ENCODE measurements at regions not wholly inside any gene's neighbourhood (a gene's known extent, or its start where the extent isn't known, plus 50 kb on each side); places are given as distances from the start of the nearest gene placed in this dataset.

- Mint-ChIP-seq H3K9me3 (ENCODE audit: low read depth, unreplicated experiment) (peaks cover 4% of the 10 kb centered on the region), H3K27me3 (ENCODE audit: unreplicated experiment) (no peaks in the 10 kb centered on the region), H3K4me3 (ENCODE audit: low read depth, unreplicated experiment) (no peak overlapping the region), H3K4me1 (ENCODE audit: low read depth, unreplicated experiment) (no peaks in the 10 kb centered on the region), H3K36me3 (ENCODE audit: insufficient read depth, unreplicated experiment) (peaks cover 5% of the 10 kb centered on the region), H3K27ac (ENCODE audit: unreplicated experiment) (no peak overlapping the region)
- CTCF ChIA-PET = no interaction called here
- no peak for TF ChIP-seq CTCF (IDR thresholded peaks at IDR 0.05; ENCODE audit: unreplicated experiment)
- no peak for DNase-seq
- intact Hi-C loops (cut with micrococcal nuclease; ENCODE audit: unreplicated experiment) = no loop called here
- BruUV-seq (replicated peaks) = no TSS peak
Observed at GRCh38 chr2:103792042-103792441, 1030.2 kb downstream of the TMEM182 start.

GRCh38 chr2:103798291-103798690, 1036.5 kb downstream of the TMEM182 start:
- no peak for TF ChIP-seq CTCF (IDR thresholded peaks at IDR 0.05; ENCODE audit: unreplicated experiment)
- intact Hi-C loops (cut with micrococcal nuclease; ENCODE audit: unreplicated experiment) = no loop called here
- no TSS peak for BruUV-seq (replicated peaks)
- Mint-ChIP-seq H3K4me1 (ENCODE audit: low read depth, unreplicated experiment) (no peaks in the 10 kb centered on the region), H3K27ac (ENCODE audit: unreplicated experiment) (no peak overlapping the region), H3K27me3 (ENCODE audit: unreplicated experiment) (no peaks in the 10 kb centered on the region), H3K4me3 (ENCODE audit: low read depth, unreplicated experiment) (no peak overlapping the region), H3K9me3 (ENCODE audit: low read depth, unreplicated experiment) (peaks cover 17% of the 10 kb centered on the region), H3K36me3 (ENCODE audit: insufficient read depth, unreplicated experiment) (no peaks in the 10 kb centered on the region)
- DNase-seq = no peak
- CTCF ChIA-PET = no interaction called here

- CTCF ChIA-PET = no interaction called here
- intact Hi-C loops (cut with micrococcal nuclease; ENCODE audit: unreplicated experiment) = no loop called here
- no TSS peak for BruUV-seq (replicated peaks)
- H3K9me3 Mint-ChIP-seq (ENCODE audit: low read depth, unreplicated experiment) = peaks cover 20% of the 10 kb centered on the region
- no peak overlapping the region for H3K27ac Mint-ChIP-seq (ENCODE audit: unreplicated experiment)
- TF ChIP-seq CTCF (IDR thresholded peaks at IDR 0.05; ENCODE audit: unreplicated experiment) = no peak
- no peaks in the 10 kb centered on the region for H3K4me1 Mint-ChIP-seq (ENCODE audit: low read depth, unreplicated experiment)
- no peak overlapping the region for H3K4me3 Mint-ChIP-seq (ENCODE audit: low read depth, unreplicated experiment)
- no peak for DNase-seq
- H3K27me3 Mint-ChIP-seq (ENCODE audit: unreplicated experiment) = no peaks in the 10 kb centered on the region
- no peaks in the 10 kb centered on the region for H3K36me3 Mint-ChIP-seq (ENCODE audit: insufficient read depth, unreplicated experiment)
Observed at GRCh38 chr2:103804013-103804412, 1042.2 kb downstream of the TMEM182 start.

- Mint-ChIP-seq H3K4me1 (ENCODE audit: low read depth, unreplicated experiment) (no peaks in the 10 kb centered on the region), H3K4me3 (ENCODE audit: low read depth, unreplicated experiment) (no peak overlapping the region), H3K9me3 (ENCODE audit: low read depth, unreplicated experiment) (peaks cover 21% of the 10 kb centered on the region), H3K27ac (ENCODE audit: unreplicated experiment) (no peak overlapping the region), H3K27me3 (ENCODE audit: unreplicated experiment) (no peaks in the 10 kb centered on the region), H3K36me3 (ENCODE audit: insufficient read depth, unreplicated experiment) (no peaks in the 10 kb centered on the region)
- TF ChIP-seq CTCF (IDR thresholded peaks at IDR 0.05; ENCODE audit: unreplicated experiment) = no peak
- BruUV-seq (replicated peaks) = no TSS peak
- DNase-seq = no peak
- intact Hi-C loops (cut with micrococcal nuclease; ENCODE audit: unreplicated experiment) = no loop called here
- CTCF ChIA-PET = no interaction called here
Observed at GRCh38 chr2:103805746-103806145, 1043.9 kb downstream of the TMEM182 start.

- no peaks in the 10 kb centered on the region for H3K36me3 Mint-ChIP-seq (ENCODE audit: insufficient read depth, unreplicated experiment)
- BruUV-seq (replicated peaks) = no TSS peak
- CTCF ChIA-PET = no interaction called here
Observed at GRCh38 chr2:103808814-103809213, 1045.1 kb upstream of the POU3F3 start.

More at GRCh38 chr2:103808814-103809213, 1045.1 kb upstream of the POU3F3 start:
- H3K4me1 Mint-ChIP-seq (ENCODE audit: low read depth, unreplicated experiment) = no peaks in the 10 kb centered on the region
- intact Hi-C loops (cut with micrococcal nuclease; ENCODE audit: unreplicated experiment) = no loop called here
- no peaks in the 10 kb centered on the region for H3K27me3 Mint-ChIP-seq (ENCODE audit: unreplicated experiment)
- no peak for TF ChIP-seq CTCF (IDR thresholded peaks at IDR 0.05; ENCODE audit: unreplicated experiment)
- DNase-seq = no peak
- H3K27ac Mint-ChIP-seq (ENCODE audit: unreplicated experiment) = no peak overlapping the region
- peaks cover 14% of the 10 kb centered on the region for H3K9me3 Mint-ChIP-seq (ENCODE audit: low read depth, unreplicated experiment)
- H3K4me3 Mint-ChIP-seq (ENCODE audit: low read depth, unreplicated experiment) = no peak overlapping the region

Measured in Calu3 (cell line).